ENCODE measurements at regions not wholly inside any gene's neighbourhood (a gene's known extent, or its start where the extent isn't known, plus 50 kb on each side); places are given as distances from the start of the nearest gene placed in this dataset.

- Histone ChIP-seq H3K4me1 (no peaks in the 10 kb centered on the region), H3K27me3 (no peaks in the 10 kb centered on the region), H3K36me3 (no peaks in the 10 kb centered on the region), H3K4me3 (ENCODE audit: low read depth, low read length) (no peak overlapping the region), H3K9me3 (no peaks in the 10 kb centered on the region)
- no peak for DNase-seq
- TF ChIP-seq, protein P1, sequence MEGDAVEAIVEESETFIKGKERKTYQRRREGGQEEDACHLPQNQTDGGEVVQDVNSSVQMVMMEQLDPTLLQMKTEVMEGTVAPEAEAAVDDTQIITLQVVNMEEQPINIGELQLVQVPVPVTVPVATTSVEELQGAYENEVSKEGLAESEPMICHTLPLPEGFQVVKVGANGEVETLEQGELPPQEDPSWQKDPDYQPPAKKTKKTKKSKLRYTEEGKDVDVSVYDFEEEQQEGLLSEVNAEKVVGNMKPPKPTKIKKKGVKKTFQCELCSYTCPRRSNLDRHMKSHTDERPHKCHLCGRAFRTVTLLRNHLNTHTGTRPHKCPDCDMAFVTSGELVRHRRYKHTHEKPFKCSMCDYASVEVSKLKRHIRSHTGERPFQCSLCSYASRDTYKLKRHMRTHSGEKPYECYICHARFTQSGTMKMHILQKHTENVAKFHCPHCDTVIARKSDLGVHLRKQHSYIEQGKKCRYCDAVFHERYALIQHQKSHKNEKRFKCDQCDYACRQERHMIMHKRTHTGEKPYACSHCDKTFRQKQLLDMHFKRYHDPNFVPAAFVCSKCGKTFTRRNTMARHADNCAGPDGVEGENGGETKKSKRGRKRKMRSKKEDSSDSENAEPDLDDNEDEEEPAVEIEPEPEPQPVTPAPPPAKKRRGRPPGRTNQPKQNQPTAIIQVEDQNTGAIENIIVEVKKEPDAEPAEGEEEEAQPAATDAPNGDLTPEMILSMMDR (IDR thresholded peaks at IDR 0.05; ENCODE audit: low read depth, low read length), result no peak
Measured at GRCh38 chr9:23343226-23343625, 482.8 kb downstream of the ELAVL2 start.

GRCh38 chr9:23361096-23361495 is 464.9 kb downstream of the ELAVL2 start:
- Histone ChIP-seq H3K9me3 (peaks cover 3% of the 10 kb centered on the region; the same call in 1 of the 2 replicates), H3K4me1 (no peaks in the 10 kb centered on the region), H3K36me3 (no peaks in the 10 kb centered on the region), H3K4me3 (ENCODE audit: low read depth, low read length) (no peak overlapping the region), H3K27me3 (no peaks in the 10 kb centered on the region)
- TF ChIP-seq, protein P1 (IDR thresholded peaks at IDR 0.05; ENCODE audit: low read depth, low read length), result no peak
- no peak for DNase-seq

- DNase-seq, result no peak
- Histone ChIP-seq H3K4me1 (no peaks in the 10 kb centered on the region), H3K27me3 (no peaks in the 10 kb centered on the region), H3K4me3 (ENCODE audit: low read depth, low read length) (no peak overlapping the region), H3K9me3 (no peaks in the 10 kb centered on the region), H3K36me3 (no peaks in the 10 kb centered on the region)
- TF ChIP-seq, protein P1 (IDR thresholded peaks at IDR 0.05; ENCODE audit: low read depth, low read length), result no peak
Measured at GRCh38 chr9:23372703-23373102, 453.3 kb downstream of the ELAVL2 start.

DNA sequence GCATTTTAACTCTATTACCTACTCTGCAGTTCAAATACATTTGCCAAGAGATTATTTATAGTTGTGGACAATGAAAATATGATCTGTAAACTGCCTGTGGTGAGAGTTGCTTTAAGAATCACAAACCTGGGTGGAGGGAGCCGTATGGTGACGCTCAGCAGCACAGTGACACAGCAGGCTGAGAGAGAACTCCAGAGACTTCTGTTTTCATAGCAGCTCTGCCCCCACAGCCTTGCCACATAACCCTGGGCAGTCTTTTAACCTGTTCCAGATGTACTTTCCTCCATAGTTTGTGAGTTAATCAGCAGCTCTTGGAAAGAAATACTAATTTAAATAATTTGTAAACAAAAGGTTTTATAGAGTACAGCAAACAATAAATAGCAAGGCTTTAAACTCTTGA is 450.5 kb downstream of the ELAVL2 start:
- DNase-seq, result no peak
- H3K9me3 ChIP-seq, result no peaks in the 10 kb centered on the region
- H3K36me3 ChIP-seq, result no peaks in the 10 kb centered on the region
- TF ChIP-seq, protein P1 (IDR thresholded peaks at IDR 0.05; ENCODE audit: low read depth, low read length), result no peak
- H3K4me1 ChIP-seq, result no peaks in the 10 kb centered on the region
- H3K4me3 ChIP-seq (ENCODE audit: low read depth, low read length), result no peak overlapping the region
- no peaks in the 10 kb centered on the region for H3K27me3 ChIP-seq

GRCh38 chr9:23379842-23380241 is 446.2 kb downstream of the ELAVL2 start:
- no peak for DNase-seq
- H3K27me3 ChIP-seq, result no peaks in the 10 kb centered on the region
- H3K9me3 ChIP-seq, result no peaks in the 10 kb centered on the region
- H3K36me3 ChIP-seq, result no peaks in the 10 kb centered on the region
- TF ChIP-seq, protein P1 (IDR thresholded peaks at IDR 0.05; ENCODE audit: low read depth, low read length), result no peak
- no peak overlapping the region for H3K4me3 ChIP-seq (ENCODE audit: low read depth, low read length)
- no peaks in the 10 kb centered on the region for H3K4me1 ChIP-seq

GRCh38 chr9:23380821-23381220 is 445.2 kb downstream of the ELAVL2 start:
- TF ChIP-seq, protein P1 (IDR thresholded peaks at IDR 0.05; ENCODE audit: low read depth, low read length), result no peak
- no peak overlapping the region for H3K4me3 ChIP-seq (ENCODE audit: low read depth, low read length)
- H3K27me3 ChIP-seq, result no peaks in the 10 kb centered on the region
- H3K9me3 ChIP-seq, result no peaks in the 10 kb centered on the region
- DNase-seq, result no peak
- H3K4me1 ChIP-seq, result no peaks in the 10 kb centered on the region
- no peaks in the 10 kb centered on the region for H3K36me3 ChIP-seq
